ENCODE measurements at regions not wholly inside any gene's neighbourhood (a gene's known extent, or its start where the extent isn't known, plus 50 kb on each side); places are given as distances from the start of the nearest gene placed in this dataset.

- no peaks in the 10 kb centered on the region for H3K27me3 ChIP-seq
- H3K9me3 ChIP-seq, result no peaks in the 10 kb centered on the region
- no peak overlapping the region for H3K4me3 ChIP-seq
- no peak overlapping the region for H3K27ac ChIP-seq
- DNase-seq, result no peak
- no peaks in the 10 kb centered on the region for H3K36me3 ChIP-seq
- H3K4me1 ChIP-seq, result no peaks in the 10 kb centered on the region
- TF ChIP-seq POLR2A (IDR thresholded peaks at IDR 0.05), result no peak
- TF ChIP-seq CTCF (IDR thresholded peaks at IDR 0.05), result no peak
Measured at GRCh38 chr2:53423465-53423864, 344.1 kb upstream of the CHAC2 start.

GRCh38 chr2:53422979-53423378 is 344.6 kb upstream of the CHAC2 start:
- no peak overlapping the region for H3K4me3 ChIP-seq
- no peaks in the 10 kb centered on the region for H3K36me3 ChIP-seq
- no peaks in the 10 kb centered on the region for H3K27me3 ChIP-seq
- DNase-seq, result peak in 1 of 3 donors; percentile 47
- H3K4me1 ChIP-seq, result no peaks in the 10 kb centered on the region
- H3K27ac ChIP-seq, result no peak overlapping the region
- H3K9me3 ChIP-seq, result no peaks in the 10 kb centered on the region
- TF ChIP-seq CTCF (IDR thresholded peaks at IDR 0.05), result peak in 4 of 6 experiments; percentile 19 to 37 (median 33)
- no peak for TF ChIP-seq POLR2A (IDR thresholded peaks at IDR 0.05)

GRCh38 chr2:53417385-53417784 is 350.2 kb upstream of the CHAC2 start:
- no peaks in the 10 kb centered on the region for H3K9me3 ChIP-seq
- H3K36me3 ChIP-seq, result no peaks in the 10 kb centered on the region
- no peaks in the 10 kb centered on the region for H3K27me3 ChIP-seq
- H3K4me3 ChIP-seq, result no peak overlapping the region
- no peaks in the 10 kb centered on the region for H3K4me1 ChIP-seq
- no peak for DNase-seq
- H3K27ac ChIP-seq, result no peak overlapping the region
- TF ChIP-seq CTCF (IDR thresholded peaks at IDR 0.05) (no peak), POLR2A (IDR thresholded peaks at IDR 0.05) (no peak)

GRCh38 chr2:53407363-53408080 is 360.1 kb upstream of the CHAC2 start:
- Histone ChIP-seq H3K9me3 (no peaks in the 10 kb centered on the region), H3K4me3 (no peak overlapping the region), H3K36me3 (no peaks in the 10 kb centered on the region), H3K27me3 (no peaks in the 10 kb centered on the region), H3K27ac (no peak overlapping the region), H3K4me1 (no peaks in the 10 kb centered on the region)
- no peak for DNase-seq
- TF ChIP-seq POLR2A (IDR thresholded peaks at IDR 0.05) (no peak), CTCF (IDR thresholded peaks at IDR 0.05) (no peak)

GRCh38 chr2:53403792-53404413 is 363.7 kb upstream of the CHAC2 start:
- Histone ChIP-seq H3K4me3 (no peak overlapping the region), H3K27ac (no peak overlapping the region), H3K4me1 (no peaks in the 10 kb centered on the region), H3K36me3 (no peaks in the 10 kb centered on the region), H3K27me3 (no peaks in the 10 kb centered on the region), H3K9me3 (no peaks in the 10 kb centered on the region)
- no peak for TF ChIP-seq POLR2A (IDR thresholded peaks at IDR 0.05)
- TF ChIP-seq CTCF (IDR thresholded peaks at IDR 0.05), result no peak
- no peak for DNase-seq

All from Peyer's patch (tissue), 4 donors.